AG04450 (cell line): ENCODE measurements at regions not wholly inside any gene's neighbourhood (a gene's known extent, or its start where the extent isn't known, plus 50 kb on each side); places are given as distances from the start of the nearest gene placed in this dataset.

ENCODE experiments used
- CTCF ChIA-PET: fragments of 300-600, 350-600 bp; formaldehyde crosslinking; extraction: SDS; loops from one replicate; lab custom pipeline; 2022; ENCODE audit warnings: antibody characterized with exemption, inconsistent platforms; lab: Charles Lee
- POLR2A ChIA-PET: fragments of 350-600 bp; formaldehyde crosslinking; extraction: SDS; loops from one replicate; lab custom pipeline; 2021; ENCODE audit warnings: antibody characterized with exemption, inconsistent platforms; lab: Yijun Ruan, JAX
- DNase-seq: peaks from one replicate; pipeline ENCODE4 v3.0.0-alpha.2; 2011; ENCODE audit warnings: low read depth, low spot score
- H3K27ac ChIP-seq: one replicate; pipeline ENCODE4 v1.5.1; 2012; ENCODE audit warnings: low read depth, low read length, control low read depth
- H3K27me3 ChIP-seq: one replicate; pipeline ENCODE4 v1.6.0; 2012; ENCODE audit warnings: low read length; ENCODE audit not compliant: control insufficient read depth, insufficient read depth
- H3K4me3 ChIP-seq: 2 replicates; pipeline ENCODE4 v1.5.1; 2011; ENCODE audit warnings: mild to moderate bottlenecking, low read depth, low read length, control low read depth
- H3K9me3 ChIP-seq: 2 replicates; pipeline ENCODE4 v1.5.1; 2012; ENCODE audit warnings: low read length; ENCODE audit not compliant: control insufficient read depth, insufficient read depth
- TF ChIP-seq, protein P1 (sequence below): IDR thresholded peaks from 2 replicates; pipeline ENCODE4 v1.5.1; 2011; ENCODE audit warnings: low read depth, low read length, control low read depth, inconsistent platforms

DNA sequence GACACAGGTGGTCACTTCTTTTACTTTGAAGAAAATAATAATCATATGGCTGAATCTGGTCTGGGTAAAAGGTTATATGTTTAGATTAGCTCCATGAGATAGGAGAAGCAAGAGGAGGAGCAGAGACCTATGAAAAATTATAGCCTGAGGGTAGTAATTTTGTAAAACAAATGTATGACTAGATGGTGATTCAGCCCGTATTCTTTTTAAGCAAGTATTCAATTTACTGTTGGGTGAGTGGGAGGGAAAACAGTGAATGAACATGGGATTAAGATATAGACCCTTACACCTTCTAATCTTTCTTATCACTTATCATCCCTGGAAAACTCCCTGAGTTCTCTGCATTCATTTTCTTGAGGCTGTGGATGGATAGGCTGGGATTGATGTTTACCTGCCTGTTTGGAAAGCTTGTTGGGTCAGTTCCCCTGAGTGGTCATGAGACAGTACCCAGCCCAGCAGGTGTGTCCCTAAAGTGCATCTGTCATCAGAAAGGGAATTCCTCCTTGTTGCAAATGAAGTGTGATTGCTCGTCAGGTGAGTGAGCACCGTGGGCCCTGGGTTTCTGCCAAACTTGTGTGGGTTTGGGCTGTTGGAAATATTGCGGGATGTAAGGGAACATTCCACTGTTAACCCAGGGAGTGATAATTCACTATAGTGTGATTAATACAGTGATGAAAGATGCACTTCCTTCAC is 101.2 kb upstream of the GDNF start:
- ChIA-PET CTCF (no interaction called here), POLR2A (no interaction called here)
- peaks cover 8% of the 10 kb centered on the region for H3K27me3 ChIP-seq
- TF ChIP-seq, protein P1, sequence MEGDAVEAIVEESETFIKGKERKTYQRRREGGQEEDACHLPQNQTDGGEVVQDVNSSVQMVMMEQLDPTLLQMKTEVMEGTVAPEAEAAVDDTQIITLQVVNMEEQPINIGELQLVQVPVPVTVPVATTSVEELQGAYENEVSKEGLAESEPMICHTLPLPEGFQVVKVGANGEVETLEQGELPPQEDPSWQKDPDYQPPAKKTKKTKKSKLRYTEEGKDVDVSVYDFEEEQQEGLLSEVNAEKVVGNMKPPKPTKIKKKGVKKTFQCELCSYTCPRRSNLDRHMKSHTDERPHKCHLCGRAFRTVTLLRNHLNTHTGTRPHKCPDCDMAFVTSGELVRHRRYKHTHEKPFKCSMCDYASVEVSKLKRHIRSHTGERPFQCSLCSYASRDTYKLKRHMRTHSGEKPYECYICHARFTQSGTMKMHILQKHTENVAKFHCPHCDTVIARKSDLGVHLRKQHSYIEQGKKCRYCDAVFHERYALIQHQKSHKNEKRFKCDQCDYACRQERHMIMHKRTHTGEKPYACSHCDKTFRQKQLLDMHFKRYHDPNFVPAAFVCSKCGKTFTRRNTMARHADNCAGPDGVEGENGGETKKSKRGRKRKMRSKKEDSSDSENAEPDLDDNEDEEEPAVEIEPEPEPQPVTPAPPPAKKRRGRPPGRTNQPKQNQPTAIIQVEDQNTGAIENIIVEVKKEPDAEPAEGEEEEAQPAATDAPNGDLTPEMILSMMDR: no peak
- DNase-seq: no peak
- H3K4me3 ChIP-seq: no peak overlapping the region
- no peak overlapping the region for H3K27ac ChIP-seq
- H3K9me3 ChIP-seq: peaks cover 3% of the 10 kb centered on the region; the same call in 1 of the 2 replicates

DNA sequence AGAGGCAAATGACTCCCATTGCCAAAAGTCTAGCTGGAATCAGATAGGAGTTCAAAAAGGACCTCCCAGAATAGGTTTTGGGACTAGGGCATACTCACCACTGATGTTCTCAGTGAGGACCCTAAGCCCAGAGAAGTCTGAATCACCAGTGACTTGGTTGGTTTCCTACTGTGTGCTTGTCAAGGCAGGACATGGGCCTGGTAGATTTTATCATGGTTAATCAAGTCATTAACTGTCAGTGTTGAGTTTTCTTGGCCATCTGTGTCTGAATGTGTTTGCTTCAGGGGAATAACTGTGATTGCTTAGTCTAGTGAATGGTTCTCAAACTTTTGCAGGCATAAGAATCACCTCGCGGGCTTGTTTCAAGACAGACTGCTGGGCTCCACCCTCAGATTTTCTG is 99.0 kb upstream of the GDNF start:
- ChIA-PET POLR2A (no interaction called here), CTCF (no interaction called here)
- TF ChIP-seq, protein P1: no peak
- peaks cover 9% of the 10 kb centered on the region for H3K27me3 ChIP-seq
- no peak overlapping the region for H3K4me3 ChIP-seq
- no peak for DNase-seq
- H3K27ac ChIP-seq: no peak overlapping the region
- H3K9me3 ChIP-seq: peaks cover 3% of the 10 kb centered on the region; the same call in 1 of the 2 replicates

GRCh38 chr5:37938076-37938852 is 98.4 kb upstream of the GDNF start:
- Histone ChIP-seq H3K9me3 (peaks cover 3% of the 10 kb centered on the region; the same call in 1 of the 2 replicates), H3K27me3 (peaks cover 12% of the 10 kb centered on the region), H3K27ac (no peak overlapping the region), H3K4me3 (no peak overlapping the region)
- TF ChIP-seq, protein P1: no peak
- ChIA-PET POLR2A (no interaction called here), CTCF (no interaction called here)
- no peak for DNase-seq

DNA sequence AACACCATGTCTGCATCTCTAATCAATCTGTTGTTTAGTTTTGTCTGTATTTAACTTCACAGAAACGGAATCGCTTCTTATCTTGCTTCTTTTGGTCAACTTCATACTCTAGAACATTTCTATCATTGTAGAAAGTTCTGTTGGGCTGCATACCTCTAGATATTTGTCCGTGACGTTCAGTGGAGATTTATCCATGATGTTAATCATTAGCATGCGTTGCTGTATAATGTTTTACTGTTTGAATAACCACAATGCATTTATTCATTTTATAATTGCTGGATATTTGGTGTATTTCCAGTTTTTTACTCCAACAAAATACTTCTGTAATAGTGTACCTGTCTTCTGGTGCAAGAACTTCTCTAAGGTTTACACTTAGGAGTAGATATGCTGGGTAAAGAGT is 96.2 kb upstream of the GDNF start:
- DNase-seq: no peak
- Histone ChIP-seq H3K27ac (no peak overlapping the region), H3K9me3 (peaks cover 3% of the 10 kb centered on the region; the same call in 1 of the 2 replicates), H3K4me3 (no peak overlapping the region), H3K27me3 (peaks cover 12% of the 10 kb centered on the region)
- TF ChIP-seq, protein P1: no peak
- CTCF ChIA-PET: no interaction called here
- POLR2A ChIA-PET: no interaction called here

DNA sequence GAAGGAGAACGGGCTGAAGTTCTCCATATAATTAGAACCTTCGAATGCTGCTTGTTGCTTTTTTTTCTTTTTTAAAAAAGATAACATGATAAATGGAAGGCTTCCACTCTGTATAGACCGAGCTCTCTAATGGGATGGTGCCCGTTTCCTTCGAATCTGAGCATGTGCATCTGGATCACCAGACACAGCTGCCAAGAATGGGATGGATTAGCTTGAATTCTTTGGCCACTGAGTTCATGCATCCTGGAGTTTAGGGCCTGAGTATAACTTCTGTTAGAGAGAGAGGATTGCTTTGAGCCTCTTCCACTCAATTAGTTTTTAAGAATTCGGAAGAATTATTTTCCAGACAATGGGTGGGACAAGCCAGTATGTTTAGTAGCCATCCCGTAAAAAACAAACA is 93.7 kb upstream of the GDNF start:
- Histone ChIP-seq H3K9me3 (peaks cover 3% of the 10 kb centered on the region; the same call in 1 of the 2 replicates), H3K4me3 (no peak overlapping the region), H3K27me3 (peaks cover 12% of the 10 kb centered on the region), H3K27ac (no peak overlapping the region)
- DNase-seq: no peak
- TF ChIP-seq, protein P1: no peak
- CTCF ChIA-PET: interaction anchor here (0.6 kb wide), 1 partner anchor 23 kb away, joined by 3 read pairs; no protein-coding TSS in a partner anchor
- POLR2A ChIA-PET: no interaction called here
